Activated naive CD4-positive, alpha-beta T cell treated with anti-CD3 and anti-CD28 coated beads, Interleukin-2, amount 50 U/mL, for 72 hours (primary cell): ENCODE measurements at regions not wholly inside any gene's neighbourhood (a gene's known extent, or its start where the extent isn't known, plus 50 kb on each side); places are given as distances from the start of the nearest gene placed in this dataset.
"Not testable (repeated sequence)": the region's sequence is repeated elsewhere in the genome, so short reads cannot be mapped to it uniquely, and the experiment has no call there.

ENCODE experiments used
- ATAC-seq, 2 donors: fragments of 150-1000 bp; cut with Tn5 transposase; 2 replicates each; pipeline ENCODE4 v1.10.0; 2021; ENCODE audit warnings: mild to moderate bottlenecking in 2 of 2, moderate library complexity in 2 of 2
- DNase-seq, 2 donors: peaks; one replicate each; pipeline ENCODE4 v3.0.0; 2021 to 2022; ENCODE audit warnings: low spot score in 2 of 2
- H3K27ac Mint-ChIP-seq, 2 donors: one replicate each; pipeline ENCODE4 v1.8.0; 2022; ENCODE audit warnings: mild to moderate bottlenecking in 2 of 2, mixed read lengths in 2 of 2
- H3K36me3 Mint-ChIP-seq, 2 donors: one replicate each; pipeline ENCODE4 v1.8.0; 2022; ENCODE audit warnings: mixed read lengths in 2 of 2
- H3K9me3 Mint-ChIP-seq, 2 donors: one replicate each; pipeline ENCODE4 v1.8.0; 2022; ENCODE audit warnings: mixed read lengths in 2 of 2

DNA sequence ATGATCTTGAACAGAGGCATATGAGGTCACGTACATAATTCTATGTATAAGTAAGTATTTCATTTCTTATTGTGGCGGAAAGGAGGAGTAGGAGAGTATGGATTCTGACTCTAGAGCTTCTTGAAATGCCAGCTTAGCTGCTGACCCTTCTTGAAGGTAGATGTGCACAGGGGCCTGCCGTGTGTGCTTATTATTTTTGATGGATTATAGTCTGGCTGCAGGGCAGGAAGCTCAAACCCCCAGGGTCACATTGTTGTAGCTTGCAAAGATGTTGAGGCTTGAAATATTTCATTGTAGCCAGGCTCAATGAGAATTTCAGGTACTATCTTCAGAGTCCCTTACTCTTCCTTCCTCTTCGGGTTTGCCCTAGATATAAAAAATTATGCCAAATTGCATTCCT lies 418.8 kb downstream of the OLFM4 start:
- H3K9me3 Mint-ChIP-seq, result peaks cover 22 to 27% of the 10 kb centered on the region in 2 donors
- no peak overlapping the region for H3K27ac Mint-ChIP-seq
- no peak for DNase-seq
- no peak for ATAC-seq
- H3K36me3 Mint-ChIP-seq, result peaks cover 7 to 20% of the 10 kb centered on the region in 2 donors

DNA sequence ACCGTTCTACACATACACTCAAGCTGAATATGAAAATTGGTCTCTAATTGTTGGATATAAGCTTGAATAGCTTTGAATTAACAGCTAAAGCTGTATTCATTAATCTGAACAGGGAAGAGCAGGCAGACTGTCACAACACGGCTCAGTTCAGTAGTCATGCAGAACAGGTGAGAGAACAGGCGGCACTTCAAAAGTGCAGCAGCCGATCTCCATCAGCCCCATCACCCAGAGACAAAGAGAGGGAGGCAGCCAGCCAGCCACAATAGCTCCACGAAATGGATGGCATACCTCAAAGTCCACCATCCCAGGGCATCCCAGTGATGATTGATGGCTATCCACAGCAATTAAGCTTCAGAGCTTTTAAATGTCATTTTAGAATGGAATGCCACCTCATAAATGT lies 419.2 kb downstream of the OLFM4 start:
- peaks cover 7 to 20% of the 10 kb centered on the region in 2 donors for H3K36me3 Mint-ChIP-seq
- no peak for DNase-seq
- no peak overlapping the region for H3K27ac Mint-ChIP-seq
- peaks cover 22 to 27% of the 10 kb centered on the region in 2 donors for H3K9me3 Mint-ChIP-seq
- ATAC-seq, result no peak

DNA sequence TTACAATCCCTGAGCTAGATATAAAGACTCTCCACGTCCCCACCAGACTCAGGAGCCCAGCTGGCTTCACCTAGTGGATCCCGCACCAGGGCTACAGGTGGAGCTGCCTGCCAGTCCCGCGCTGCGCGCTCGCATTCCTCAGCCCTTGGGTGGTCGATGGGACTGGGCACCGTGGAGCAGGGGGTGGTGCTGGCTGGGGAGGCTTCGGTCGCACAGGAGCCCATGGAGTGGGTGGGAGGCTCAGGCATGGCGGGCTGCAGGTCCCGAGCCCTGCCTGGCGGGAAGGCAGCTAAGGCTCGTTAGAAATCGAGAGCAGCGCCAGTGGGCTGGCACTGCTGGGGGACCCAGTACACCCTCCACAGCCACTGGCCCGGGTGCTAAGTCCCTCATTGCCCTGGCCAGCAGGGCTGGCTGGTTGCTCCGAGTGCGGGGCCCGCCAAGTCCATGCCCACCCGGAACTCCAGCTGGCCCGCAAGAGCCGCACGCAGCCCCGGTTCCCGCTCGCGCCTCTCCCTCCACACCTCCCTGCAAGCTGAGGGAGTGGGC lies 423.7 kb downstream of the OLFM4 start:
- not testable (repeated sequence) for ATAC-seq
- peaks cover 26 to 27% of the 10 kb centered on the region in 2 donors for H3K9me3 Mint-ChIP-seq
- peaks cover 7 to 20% of the 10 kb centered on the region in 2 donors for H3K36me3 Mint-ChIP-seq

DNA sequence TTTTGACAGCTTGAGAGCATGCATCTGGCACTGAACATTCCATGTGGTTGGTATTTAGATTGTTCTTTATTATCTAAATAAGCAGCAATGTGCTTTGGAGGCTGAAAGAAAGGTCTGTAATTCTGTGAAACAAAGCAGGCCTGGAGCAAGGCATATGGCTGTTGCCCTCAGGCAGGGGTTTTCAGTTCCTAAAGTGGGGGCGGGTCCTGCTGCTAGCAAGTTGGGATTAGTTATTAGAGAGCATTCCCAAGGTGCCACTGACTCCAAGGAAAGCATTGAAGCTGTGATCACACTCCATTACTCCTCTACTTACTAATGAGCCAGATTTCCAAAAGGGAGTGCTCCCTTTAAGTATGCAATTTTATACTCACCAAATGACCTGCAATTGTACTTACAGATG lies 432.2 kb downstream of the OLFM4 start:
- ATAC-seq, result no peak
- H3K27ac Mint-ChIP-seq, result no peak overlapping the region
- H3K36me3 Mint-ChIP-seq, result peaks cover 0 to 11% of the 10 kb centered on the region in 2 donors
- peaks cover 23 to 25% of the 10 kb centered on the region in 2 donors for H3K9me3 Mint-ChIP-seq
- DNase-seq, result no peak

More for the DNA sequence above, 423.7 kb downstream of the OLFM4 start:
- H3K27ac Mint-ChIP-seq, DNase-seq: not testable (repeated sequence)

DNA sequence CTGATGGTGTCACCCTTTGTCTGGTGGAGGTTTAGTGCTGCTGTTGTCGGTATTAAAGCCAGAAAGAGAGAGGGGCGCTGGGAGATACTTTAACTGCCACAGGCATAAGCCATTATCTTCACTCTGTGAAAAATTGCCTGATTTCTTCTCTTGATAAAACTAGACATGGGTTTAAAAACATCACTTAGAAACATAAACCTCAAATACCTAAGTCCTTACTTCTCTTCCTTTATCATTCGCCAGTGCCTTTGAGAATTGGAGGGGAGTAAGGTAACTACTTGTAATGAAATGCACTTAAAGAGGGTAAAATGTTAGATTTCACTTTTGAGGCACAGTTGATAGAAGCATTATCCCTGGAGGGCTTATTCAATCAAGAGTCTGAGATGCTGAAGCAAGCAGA lies 434.5 kb downstream of the OLFM4 start:
- H3K9me3 Mint-ChIP-seq, result peaks cover 15 to 18% of the 10 kb centered on the region in 2 donors
- DNase-seq, result no peak
- H3K36me3 Mint-ChIP-seq, result peaks cover 0 to 11% of the 10 kb centered on the region in 2 donors
- H3K27ac Mint-ChIP-seq, result no peak overlapping the region
- ATAC-seq, result no peak

DNA sequence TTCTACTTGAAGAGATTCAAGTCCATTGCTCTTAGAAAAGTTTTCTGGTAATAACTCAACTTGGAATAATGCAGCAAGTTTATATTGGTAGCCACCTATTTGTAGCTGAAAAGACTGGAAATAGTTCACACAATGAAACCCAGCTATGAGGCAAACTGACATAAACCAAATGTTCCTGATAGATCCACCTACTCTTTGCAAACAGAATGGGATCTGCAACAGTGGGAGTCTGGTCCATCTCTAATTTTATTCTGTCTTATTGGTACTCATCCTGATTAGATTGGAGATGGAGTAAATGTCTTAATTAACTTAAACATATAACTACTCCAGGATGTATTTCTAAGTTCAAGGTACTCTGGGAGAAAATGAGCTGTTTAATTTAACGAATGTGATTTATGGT lies 438.0 kb downstream of the OLFM4 start:
- no peak for DNase-seq
- ATAC-seq, result no peak
- H3K9me3 Mint-ChIP-seq, result peaks cover 13 to 16% of the 10 kb centered on the region in 2 donors
- peaks cover 0 to 11% of the 10 kb centered on the region in 2 donors for H3K36me3 Mint-ChIP-seq
- no peak overlapping the region for H3K27ac Mint-ChIP-seq

DNA sequence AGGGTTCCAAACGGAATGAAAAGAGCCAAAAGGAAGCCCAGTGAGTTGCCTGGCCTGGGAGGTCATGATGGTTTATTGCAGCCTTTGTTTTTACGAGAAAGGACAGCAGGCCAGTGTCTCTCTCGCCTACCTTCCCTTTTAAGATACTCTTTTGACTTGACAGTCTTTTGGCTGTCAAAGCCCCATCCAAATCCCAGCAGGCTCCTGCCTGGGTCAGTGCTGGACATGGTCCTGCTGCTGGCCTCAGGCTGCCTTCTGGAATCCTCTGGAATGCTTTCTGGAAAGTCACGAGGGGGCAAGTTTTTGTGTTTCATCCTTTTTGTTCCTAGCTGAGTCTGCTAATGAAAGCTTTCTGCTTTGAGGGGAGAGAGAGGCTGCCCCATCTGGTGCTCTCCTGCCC lies 444.8 kb downstream of the OLFM4 start:
- Mint-ChIP-seq H3K36me3 (no peaks in the 10 kb centered on the region), H3K9me3 (peaks cover 12 to 18% of the 10 kb centered on the region in 2 donors), H3K27ac (no peak overlapping the region)
- ATAC-seq (no peak), DNase-seq (no peak)

DNA sequence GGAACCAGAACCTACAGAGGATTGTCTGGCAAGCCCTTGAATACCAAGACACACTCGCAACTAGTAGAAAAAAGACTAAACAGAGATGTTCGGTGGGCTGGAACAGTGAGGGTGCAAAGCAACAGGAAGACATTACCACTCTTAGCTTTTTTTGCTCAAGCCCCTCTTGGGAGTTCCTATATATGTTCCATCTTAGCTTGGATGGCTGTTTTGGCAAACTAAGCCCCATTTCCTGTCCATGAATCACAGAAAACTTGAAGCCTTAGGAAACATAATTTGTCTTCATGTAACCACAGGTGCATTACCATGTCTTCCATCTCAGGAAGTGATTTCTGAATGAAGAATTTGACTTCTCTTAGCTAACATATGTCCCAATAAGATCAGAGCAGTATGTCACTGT lies 446.3 kb downstream of the OLFM4 start:
- DNase-seq, result no peak
- H3K27ac Mint-ChIP-seq, result no peak overlapping the region
- no peak for ATAC-seq
- H3K36me3 Mint-ChIP-seq, result no peaks in the 10 kb centered on the region
- peaks cover 12 to 18% of the 10 kb centered on the region in 2 donors for H3K9me3 Mint-ChIP-seq

DNA sequence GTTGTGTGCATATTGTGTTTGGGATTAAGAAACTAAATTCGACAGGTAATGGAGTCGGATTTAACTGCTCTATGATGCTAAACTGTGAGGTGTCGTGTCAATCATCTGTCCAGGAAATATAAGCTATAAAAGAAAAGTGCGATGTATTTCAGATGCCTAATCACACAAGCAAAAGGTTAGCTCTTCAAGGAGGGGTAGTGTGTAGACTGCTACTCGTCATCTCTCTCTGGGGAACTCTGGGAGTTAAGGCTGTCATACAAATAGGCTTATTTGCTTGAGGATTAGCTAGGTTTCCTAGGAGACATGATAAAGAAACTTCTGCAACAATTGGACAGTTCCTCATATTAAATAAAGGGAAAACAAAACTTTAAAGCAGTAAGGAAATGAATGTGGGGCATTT lies 462.1 kb downstream of the OLFM4 start:
- peaks cover 14 to 16% of the 10 kb centered on the region in 2 donors for H3K9me3 Mint-ChIP-seq
- H3K36me3 Mint-ChIP-seq, result no peaks in the 10 kb centered on the region
- DNase-seq (no peak), ATAC-seq (no peak)
- H3K27ac Mint-ChIP-seq, result no peak overlapping the region

DNA sequence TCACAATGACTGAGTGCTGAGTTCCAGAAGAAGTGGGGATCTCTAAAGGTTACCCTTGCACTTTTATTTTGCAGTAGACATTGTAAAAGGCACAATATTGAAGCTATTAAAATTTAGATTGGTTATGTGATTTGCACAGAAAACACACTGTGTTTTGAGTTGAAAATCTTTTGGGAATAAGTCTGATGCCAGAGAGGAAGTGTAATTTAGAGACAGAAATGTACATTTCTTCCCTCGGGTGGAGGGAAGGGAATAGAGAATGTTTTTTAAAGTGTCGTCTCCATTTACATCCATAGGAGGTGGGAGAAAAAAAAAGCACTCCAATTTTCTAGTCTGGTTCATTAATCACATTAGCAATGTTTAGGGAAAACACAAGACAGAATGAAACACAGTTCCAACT lies 465.8 kb downstream of the OLFM4 start:
- Mint-ChIP-seq H3K9me3 (peaks cover 11 to 14% of the 10 kb centered on the region in 2 donors), H3K27ac (no peak overlapping the region), H3K36me3 (no peaks in the 10 kb centered on the region)
- ATAC-seq (no peak), DNase-seq (no peak)

DNA sequence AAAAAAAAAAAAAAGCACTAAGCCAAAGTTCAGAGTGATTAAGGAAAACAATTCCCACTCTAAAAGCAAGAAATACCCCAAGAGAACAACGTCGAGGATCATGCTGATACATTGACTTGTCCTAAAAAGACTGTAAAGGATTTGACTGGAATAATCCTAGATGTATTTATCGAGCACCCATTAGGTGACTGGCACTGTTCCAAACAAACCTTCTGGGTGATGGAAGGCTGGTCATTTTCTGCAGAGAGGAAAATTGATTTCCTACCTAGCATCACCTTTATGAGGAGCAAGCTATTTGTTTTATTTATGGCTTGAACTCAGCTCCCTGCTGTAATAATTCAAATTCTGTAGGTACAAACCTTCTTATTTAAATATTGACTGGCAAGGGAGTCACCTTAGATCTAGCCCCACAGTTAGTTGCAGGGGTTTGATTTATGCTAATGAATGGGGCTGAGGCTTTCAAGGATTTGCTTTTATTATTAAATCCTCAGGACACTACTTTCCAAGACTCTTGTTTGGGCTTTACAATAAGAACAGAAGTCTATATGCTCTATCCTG lies 471.0 kb downstream of the OLFM4 start:
- H3K27ac Mint-ChIP-seq, result no peak overlapping the region
- no peaks in the 10 kb centered on the region for H3K36me3 Mint-ChIP-seq
- peaks cover 20% of the 10 kb centered on the region in 2 donors for H3K9me3 Mint-ChIP-seq
- no peak for ATAC-seq
- no peak for DNase-seq

DNA sequence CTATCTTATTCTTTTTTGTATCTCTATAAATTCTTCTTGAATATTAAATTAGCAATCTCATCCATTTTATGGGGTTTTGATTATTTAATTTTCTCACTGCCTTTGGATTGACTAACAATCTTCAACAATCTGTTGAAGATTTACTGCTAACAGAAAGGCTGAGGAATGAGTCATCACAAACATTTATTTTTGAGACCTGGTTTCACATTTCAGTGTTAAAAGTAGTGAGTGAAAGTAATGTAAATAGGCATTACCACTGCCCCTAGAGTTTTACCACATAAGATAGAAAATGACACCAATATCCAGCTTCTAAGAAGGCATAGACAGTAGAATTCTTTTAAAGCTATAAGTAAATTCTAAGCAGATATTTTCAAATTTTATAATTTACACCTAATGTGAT lies 472.8 kb downstream of the OLFM4 start:
- H3K27ac Mint-ChIP-seq, result no peak overlapping the region
- H3K9me3 Mint-ChIP-seq, result peaks cover 13 to 14% of the 10 kb centered on the region in 2 donors
- DNase-seq, result no peak
- no peak for ATAC-seq
- no peaks in the 10 kb centered on the region for H3K36me3 Mint-ChIP-seq

DNA sequence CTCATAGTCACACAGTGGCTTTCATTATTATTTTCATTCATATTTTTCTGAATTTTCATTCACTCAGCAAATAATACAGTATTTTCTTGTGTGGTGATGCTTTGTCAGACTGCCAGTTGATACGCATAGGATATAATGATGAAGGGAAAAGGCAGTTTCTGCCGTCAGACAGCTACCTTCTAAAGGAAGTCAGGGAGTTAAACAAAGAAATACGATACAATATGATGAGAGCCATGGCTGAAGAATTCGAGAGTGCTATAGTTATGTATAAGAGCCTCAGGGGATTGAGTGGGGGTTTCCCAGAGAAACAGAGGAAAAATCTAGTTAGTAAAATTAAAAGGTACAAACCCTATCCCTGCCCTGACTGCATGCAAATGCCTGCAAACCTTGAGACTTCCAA lies 479.1 kb downstream of the OLFM4 start:
- H3K27ac Mint-ChIP-seq, result no peak overlapping the region
- no peak for DNase-seq
- H3K9me3 Mint-ChIP-seq, result peaks cover 16 to 30% of the 10 kb centered on the region in 2 donors
- no peak for ATAC-seq
- H3K36me3 Mint-ChIP-seq, result peaks cover 0 to 4% of the 10 kb centered on the region in 2 donors

DNA sequence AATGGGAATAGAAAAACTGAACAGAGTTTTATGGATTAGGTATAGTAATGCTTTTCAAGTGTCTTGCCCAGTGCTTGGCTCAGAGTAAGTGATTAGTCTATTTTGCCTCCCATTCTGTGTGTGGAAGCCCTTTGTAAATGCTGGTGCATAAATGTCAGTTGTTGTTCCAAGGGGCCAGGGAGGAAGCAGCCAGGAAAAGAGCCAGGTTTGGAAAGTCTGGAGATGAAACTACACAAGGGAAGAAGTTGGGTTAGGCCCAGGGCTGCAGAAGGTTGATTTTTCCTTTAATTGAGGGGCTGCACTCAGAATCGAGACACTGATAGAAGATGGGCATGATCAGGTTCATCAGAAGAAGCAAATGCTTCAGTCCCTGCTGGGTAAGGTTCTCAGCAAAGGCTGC lies 484.0 kb downstream of the OLFM4 start:
- H3K9me3 Mint-ChIP-seq, result peaks cover 6 to 21% of the 10 kb centered on the region in 2 donors
- ATAC-seq, result no peak
- H3K36me3 Mint-ChIP-seq, result peaks cover 0 to 5% of the 10 kb centered on the region in 2 donors

DNA sequence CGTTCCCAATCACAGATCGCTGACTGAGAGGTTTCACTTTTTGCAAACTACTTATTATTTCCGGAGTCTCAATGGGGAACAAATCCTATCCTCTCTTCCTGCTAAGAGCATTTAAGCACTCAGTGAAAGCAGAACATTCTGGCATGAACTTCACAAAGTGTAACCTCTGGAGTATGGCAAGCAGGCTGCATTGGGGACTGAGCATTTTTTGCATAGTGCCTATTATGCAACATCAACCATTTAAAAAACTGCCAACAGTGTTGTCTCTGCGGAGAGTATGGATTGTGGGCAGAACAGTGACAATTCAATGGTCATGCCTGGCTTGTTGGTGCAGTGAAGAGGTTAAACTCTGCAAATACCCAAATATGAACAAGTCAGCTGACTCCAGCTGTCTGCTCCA lies 484.6 kb downstream of the OLFM4 start:
- Mint-ChIP-seq H3K27ac (no peak overlapping the region), H3K9me3 (peaks cover under 1 to 15% of the 10 kb centered on the region in 2 donors), H3K36me3 (peaks cover 0 to 5% of the 10 kb centered on the region in 2 donors)
- ATAC-seq (no peak), DNase-seq (no peak)

More for the DNA sequence above, 484.0 kb downstream of the OLFM4 start:
- H3K27ac Mint-ChIP-seq, result no peak overlapping the region
- no peak for DNase-seq

DNA sequence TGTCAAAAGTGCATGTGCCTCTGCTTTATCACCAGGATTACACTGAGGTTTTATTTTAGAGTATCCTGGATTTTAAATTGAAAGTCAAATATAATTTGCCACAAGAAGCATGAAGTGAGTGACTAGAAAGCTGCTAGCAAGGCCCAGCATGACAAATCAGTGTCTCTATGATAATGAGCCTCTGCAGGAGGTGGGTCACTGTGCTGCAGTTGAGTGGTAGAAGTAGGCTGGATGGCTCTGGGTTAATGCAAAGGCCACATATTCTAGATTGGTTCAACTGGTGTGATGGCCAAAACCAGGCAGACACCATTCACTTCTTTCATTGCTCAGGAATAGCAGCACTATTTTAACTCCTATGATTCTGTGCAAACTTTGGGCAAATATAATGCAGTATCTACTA lies 491.5 kb downstream of the OLFM4 start:
- peaks cover 7 to 9% of the 10 kb centered on the region in 2 donors for H3K9me3 Mint-ChIP-seq
- H3K27ac Mint-ChIP-seq, result no peak overlapping the region
- DNase-seq (no peak), ATAC-seq (no peak)
- H3K36me3 Mint-ChIP-seq, result no peaks in the 10 kb centered on the region

DNA sequence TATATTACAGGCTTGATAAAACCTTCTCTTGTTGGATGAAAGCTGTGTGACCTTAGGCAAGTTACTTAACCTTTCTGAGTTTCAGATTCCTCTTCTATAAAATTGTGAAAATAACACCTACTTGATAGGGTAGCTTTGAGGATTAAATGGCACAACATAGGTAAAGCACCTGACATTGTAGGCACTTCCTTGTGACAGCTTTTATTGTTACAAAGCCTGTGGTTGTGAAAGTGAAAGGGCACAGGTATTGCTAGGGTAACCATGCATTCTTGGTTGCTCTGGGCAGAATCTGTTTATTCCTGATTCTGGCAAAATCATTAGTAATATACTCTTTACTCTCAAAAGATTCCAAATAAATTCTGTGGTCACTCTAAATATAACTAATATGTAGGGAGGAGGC lies 493.4 kb downstream of the OLFM4 start:
- ATAC-seq (no peak), DNase-seq (no peak)
- H3K9me3 Mint-ChIP-seq, result peaks cover 7 to 9% of the 10 kb centered on the region in 2 donors
- no peak overlapping the region for H3K27ac Mint-ChIP-seq
- H3K36me3 Mint-ChIP-seq, result no peaks in the 10 kb centered on the region

DNA sequence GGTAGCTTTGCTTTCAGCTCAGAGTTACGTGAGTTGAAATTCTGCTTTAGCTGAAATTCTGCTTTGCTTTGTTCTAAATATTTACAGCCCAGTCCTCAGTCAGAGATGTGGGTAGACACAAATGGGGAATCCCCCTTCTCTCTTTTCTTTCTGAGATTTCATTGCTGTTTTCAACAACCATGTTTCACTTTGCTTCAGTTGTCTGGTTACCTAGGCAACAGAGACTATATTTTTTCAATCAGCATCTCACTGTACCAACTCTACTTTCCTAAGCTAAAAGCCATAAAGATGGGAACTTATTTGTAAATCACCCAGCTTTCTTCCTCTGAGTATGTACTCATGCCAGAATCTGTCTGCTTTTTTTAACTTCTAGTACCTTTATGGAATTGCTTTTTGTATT lies 509.0 kb downstream of the OLFM4 start:
- H3K27ac Mint-ChIP-seq, result no peak overlapping the region
- H3K36me3 Mint-ChIP-seq, result peaks cover 0 to 4% of the 10 kb centered on the region in 2 donors
- no peak for DNase-seq
- H3K9me3 Mint-ChIP-seq, result peaks cover 8 to 13% of the 10 kb centered on the region in 2 donors
- ATAC-seq, result no peak
